GM21381 (cell line): ENCODE measurements at regions not wholly inside any gene's neighbourhood (a gene's known extent, or its start where the extent isn't known, plus 50 kb on each side); places are given as distances from the start of the nearest gene placed in this dataset.
A peak's percentile ranks its signal among the peaks of the same experiment; 100 is the strongest.
"Not testable (repeated sequence)": the region's sequence is repeated elsewhere in the genome, so short reads cannot be mapped to it uniquely, and the experiment has no call there.

Experiments used
- ATAC-seq: cut with Tn5 transposase; IDR thresholded peaks from one replicate; pipeline ENCODE4 v1.9.1; 2021; ENCODE audit warnings: mild to moderate bottlenecking, moderate library complexity; ENCODE audit not compliant: unreplicated experiment

DNA sequence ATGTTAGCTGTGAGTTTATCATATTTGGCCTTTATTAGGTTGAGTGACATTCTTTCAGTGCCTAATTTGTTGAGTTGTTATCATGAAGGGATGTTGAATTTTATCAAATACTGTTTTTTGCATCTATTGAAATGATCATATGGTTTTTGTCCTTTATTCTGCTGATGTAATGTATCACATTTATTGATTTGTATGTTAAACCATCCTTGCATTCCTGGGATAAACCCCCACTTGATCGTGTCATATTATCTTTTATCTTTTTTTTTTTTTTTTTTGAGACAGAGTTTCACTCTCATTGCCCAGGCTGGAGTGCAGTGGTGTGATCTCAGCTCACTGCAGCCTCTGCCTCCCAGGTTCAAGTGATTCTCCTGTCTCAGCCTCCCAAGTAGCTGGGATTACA is 51.9 kb upstream of the MFGE8 start:
- ATAC-seq, result not testable (repeated sequence)

DNA sequence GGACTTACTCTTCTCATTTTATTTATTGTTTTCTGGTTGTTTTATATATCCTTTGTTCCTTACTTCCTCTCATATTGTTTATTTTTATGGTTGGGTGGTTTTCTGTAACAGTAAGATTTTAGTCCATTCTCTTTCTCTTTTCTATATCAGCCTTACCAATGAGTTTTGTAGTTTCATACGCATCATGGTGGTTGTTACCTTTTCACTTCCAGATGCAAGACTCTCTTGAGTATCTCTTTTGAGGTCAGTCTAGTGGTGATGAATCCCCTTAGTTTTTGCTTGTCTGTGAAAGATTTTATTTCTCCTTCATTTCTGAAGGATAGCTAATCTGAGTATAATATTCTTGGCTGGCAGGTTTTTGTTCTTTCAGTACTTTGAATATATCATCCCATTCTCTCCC is 57.1 kb upstream of the MFGE8 start:
- ATAC-seq, result no peak

DNA sequence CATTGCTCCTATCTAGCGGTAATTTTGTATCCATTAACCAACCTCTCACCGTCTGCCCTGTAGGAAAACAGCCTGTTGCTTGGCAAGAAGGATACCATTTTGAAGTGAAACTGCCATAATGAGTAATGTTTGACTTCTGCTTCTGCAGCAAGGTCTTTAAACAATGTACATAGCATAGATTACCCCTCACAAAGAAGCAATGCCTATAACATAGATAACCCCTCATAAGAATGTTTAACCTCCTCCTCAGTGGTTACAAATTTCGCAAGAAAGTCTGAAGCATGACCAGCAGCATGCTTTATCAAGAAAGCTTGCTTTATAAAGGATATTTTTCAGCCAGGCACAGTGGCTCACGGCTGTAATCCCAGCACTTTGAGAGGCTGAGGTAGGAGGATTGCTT is 61.2 kb upstream of the MFGE8 start:
- no peak for ATAC-seq

DNA sequence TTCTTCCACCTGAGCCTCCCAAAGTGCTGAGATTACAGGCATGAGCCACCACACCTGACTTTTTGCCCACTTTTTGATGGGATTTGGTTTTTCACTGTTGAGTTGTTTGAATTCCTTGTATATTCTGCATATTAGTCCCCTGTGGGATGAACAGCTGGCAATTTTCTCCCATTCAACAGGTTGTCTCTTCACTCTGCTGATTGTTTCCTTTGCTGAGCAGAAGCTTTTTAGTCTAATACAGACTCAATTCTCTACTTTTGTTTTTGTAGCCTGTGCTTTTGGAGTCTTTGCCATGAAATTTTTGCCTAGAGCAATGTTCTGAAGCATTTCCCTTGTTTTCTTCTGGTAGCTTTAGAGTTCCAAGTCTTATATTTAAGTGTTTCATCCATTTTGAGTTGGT is 62.7 kb upstream of the MFGE8 start:
- ATAC-seq, result no peak

DNA sequence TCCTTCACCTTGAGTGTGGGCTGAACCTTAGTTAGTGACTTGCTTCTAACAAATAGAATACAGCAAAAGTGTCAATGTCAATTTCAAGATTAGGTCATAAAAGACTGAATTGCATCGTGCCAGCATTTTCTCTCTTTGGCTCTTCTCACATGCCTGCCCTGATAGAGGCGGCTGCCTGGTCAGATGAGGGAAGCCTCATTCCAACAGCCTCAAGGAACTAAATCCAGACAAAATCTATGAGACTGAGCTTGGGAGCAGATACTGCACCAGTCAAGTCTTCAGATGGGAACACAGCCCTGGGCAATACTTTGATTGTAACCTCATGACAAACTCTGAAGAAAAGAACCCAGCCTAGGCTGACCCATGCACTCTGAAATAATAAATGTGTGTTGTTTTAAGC is 63.5 kb upstream of the MFGE8 start:
- ATAC-seq, result no peak

DNA sequence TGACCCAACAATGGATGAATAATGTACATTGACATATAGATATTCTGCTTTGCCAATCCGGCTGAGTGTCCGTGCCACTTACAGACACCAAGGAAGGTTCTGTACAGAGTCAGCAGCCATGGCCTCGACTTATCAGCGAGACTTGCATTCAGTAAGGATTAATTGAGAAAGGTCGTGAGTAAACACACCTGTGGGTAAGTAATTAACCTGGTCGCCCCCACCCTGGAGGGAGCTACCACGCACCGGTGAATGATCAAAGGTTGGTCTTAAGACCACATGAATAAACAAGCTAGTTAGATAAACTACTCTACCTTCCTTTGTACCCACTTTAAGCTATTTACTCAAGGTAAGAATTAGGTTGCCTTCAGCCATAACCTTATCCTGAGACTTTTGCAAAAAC is 66.5 kb upstream of the MFGE8 start:
- no peak for ATAC-seq

DNA sequence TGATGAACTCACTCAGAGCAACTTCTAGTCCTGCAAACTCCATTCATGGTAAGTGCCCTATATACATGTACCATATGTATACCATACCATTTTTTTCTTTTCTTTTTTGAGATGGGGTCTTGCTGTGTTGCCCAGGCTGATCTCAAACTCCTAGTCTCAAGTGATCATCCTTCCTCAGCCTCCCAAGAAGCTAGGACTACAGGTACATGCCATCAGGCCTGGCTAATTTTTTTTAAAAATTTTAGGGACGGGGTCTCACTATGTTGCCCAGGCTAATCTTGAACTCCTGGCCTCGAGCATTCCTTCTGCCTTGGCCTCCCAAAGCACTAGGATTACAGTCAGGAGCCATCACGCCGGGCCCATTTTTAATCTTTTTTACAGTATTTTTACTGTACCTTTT is 67.3 kb upstream of the MFGE8 start:
- no peak for ATAC-seq

DNA sequence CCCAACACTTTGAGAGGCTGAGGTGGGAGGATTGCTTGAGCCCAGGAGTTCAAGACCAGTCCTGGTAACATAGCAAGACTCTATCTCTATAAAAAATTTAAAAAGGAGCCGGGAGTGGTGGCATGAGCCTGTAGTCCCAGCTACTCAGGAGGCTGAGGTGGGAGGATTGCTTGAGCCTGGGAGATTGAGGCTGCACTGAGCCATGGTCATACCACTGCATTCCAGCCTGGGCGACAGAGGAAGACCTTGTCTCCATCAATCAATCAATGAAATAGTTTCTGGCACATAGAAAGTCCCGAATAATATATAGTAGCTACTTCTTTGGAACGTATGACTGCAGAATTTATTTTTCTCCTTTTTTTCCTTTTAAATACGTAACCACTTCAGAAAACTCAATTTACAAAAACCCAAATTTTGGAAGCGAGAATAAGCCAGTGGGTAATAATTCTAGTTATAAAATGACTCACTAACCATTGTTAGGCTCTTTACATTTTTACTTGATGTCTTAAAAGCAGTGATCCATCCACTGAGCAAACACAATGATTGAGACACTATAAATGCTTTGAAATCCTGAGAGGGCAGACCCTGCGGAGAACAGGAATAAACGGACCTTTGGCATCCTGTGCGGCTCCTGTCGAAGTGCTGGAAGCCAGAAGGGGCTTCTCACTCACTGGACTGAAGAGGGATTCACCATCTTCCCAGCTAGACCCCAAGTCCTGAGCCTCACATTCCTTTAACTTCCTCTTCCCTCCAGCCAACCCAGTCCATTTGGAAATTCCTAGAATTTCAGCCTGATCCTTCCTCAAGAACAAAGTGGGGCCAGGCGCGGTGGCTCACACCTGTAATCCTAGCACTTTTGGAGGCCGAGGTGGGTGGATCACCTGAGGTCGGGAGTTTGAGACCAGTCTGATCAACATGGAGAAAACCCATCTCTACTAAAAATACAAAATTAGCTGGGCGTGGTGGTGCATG is 68.4 kb upstream of the MFGE8 start:
- no peak for ATAC-seq

DNA sequence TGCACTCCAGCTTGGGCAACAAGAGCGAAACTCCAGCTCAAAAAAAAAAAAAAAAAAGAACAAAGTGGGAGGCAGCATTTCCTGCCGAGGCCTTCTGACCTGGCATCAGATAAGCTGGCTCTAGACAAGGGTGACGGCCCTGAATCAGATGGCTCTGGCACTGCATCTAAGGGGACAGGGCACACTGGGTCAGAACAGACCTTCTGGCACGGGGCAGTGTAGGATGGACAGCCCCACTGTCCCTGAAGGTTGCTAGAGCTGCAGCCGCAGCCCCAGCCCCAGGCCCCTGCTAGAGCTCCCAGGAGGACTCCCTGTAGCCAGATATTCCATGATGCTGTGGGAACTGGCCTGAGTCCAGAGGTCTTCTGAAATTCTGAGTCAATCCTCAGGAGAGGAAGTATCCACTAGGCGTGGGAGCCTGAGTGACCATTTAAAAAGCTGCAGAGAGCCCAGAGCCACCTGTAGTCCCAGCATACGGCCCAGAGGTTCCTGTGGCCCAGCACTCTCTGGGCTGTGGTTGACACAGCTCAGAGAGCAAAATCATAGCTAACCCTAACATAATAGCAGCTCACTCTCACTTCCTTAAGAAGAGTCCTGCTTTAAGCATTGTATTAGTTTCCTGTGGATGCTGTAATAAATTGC is 69.2 kb upstream of the MFGE8 start:
- peak; percentile 97 for ATAC-seq

DNA sequence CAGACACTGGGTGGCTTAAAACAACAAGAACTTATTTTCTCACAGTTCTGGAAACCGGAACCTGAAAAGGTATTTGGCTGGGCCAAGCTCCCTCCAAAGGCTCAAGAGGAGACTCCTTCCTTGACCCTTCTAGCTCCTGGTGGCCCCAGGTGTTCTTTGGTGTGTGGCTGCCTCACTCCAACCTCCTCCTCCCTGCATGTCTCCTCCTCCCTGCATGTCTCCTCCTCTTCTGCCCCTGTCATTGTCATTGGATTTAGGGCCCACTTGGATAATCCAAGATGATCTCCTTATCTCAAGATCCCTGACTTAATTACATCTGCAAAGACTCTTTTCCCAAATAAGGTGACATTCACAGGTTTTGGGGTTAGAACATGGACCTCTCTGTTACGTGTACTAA is 69.8 kb upstream of the MFGE8 start:
- ATAC-seq, result no peak

DNA sequence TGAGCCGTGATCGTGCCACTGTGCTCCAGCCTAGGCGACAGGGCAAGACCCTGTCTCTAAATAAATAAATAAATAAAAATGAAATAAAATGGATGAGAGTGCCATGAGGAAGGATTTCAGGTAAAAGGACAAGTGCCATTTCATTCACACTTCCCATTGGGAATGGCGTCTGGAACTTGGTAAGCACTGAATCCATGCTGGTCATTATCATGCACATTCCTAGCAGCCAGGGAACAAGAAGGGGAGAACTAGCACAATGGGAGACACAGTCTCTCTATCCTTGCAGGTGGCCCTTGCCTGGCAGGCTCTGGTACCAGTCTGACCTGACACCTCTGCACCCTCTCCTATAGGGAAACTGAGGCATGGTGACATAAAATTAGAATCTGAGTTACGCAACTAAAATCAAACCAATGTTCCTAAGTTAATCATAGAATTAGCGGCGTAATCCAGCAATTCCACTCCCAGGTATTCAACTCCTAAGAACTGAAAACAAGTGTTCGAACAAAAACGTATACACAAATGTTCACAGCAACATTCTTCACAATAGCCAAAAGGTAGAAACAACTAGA is 70.8 kb upstream of the MFGE8 start:
- ATAC-seq, result no peak

DNA sequence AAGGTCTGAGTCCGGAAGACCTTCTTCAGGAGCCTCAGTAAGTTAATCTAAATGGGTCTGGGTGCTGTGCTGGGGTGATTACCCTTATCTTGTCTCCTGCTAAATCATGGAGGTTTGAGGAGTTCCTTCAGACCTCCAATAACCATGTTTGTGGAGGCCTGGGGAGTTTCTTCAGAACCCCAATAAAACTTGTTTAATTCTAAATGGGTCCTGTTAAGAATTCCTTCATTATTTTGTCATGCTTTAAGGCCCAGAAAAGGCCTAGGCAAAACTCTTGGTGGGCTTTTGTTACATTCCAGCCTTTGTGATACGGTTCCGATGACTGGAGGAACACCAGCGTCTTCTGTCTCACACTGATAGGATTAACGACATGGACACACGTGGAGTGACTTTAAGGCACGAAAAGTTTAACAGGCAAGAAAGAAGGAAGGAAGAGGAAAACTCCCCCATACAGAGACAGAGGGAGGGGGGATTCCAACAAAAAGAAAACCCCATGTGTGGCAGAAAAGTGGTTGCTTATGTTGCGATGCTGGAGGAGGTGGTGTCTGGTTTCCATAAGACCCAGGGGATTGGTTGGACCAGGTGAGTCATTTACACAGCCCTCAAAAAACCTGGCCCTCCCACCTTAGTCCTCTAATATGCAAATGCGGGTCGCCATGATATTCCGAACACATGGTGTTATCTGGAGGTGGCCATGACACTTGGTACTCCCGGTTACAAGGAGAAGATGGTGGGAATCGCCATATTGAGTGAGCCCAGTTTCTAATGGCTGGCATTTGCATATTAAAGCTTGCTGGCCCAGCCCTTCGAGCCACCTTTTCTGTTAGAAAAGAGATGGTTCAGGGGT is 72.6 kb upstream of the MFGE8 start:
- ATAC-seq, result no peak

DNA sequence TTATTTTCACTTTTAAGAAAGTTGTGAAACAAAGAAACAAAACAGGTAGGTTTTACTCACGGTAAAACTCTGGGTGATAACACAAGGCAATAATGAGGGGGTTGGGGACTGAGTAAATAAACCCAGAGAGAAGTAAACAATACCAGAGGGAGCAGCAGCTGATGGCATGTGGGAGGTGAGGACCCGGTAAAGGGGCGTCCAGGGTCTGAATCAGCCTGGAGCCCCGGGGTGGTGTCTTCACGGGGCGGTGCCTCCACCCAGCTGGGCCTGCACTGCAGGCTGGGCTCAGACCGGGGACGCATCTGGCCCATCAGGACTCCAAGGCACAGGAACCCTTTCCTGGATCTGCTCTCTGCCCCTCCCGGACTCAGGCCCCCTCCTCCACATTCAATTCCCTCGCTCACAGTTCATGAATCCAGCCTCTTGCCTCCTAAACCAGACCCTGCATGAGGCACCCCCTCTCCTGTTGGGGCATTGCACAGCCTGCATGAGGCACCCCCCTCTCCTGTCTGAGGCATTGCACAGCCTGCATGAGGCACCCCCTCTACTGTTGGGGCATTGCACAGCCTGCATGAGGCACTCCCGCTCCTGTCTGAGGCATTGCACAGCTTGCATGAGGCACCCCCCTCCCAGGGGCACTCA is 73.9 kb upstream of the MFGE8 start:
- ATAC-seq, result no peak

DNA sequence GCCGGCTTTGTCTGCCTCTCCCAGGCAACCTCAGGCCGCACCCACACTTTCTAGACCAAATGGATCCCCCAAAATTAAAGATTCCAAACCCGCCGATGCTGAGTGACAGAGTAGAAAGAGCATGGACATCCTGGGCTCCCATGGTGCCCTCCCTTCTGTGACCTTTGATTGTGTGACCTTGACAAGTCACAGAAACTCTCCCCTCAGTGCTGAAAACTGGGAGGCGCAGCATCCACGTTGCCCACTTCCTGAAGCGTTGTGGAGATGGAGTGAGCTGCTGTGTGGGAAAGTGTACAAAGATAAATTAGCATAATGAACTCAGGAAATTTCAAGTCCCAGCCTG is 74.4 kb upstream of the MFGE8 start:
- ATAC-seq, result no peak

DNA sequence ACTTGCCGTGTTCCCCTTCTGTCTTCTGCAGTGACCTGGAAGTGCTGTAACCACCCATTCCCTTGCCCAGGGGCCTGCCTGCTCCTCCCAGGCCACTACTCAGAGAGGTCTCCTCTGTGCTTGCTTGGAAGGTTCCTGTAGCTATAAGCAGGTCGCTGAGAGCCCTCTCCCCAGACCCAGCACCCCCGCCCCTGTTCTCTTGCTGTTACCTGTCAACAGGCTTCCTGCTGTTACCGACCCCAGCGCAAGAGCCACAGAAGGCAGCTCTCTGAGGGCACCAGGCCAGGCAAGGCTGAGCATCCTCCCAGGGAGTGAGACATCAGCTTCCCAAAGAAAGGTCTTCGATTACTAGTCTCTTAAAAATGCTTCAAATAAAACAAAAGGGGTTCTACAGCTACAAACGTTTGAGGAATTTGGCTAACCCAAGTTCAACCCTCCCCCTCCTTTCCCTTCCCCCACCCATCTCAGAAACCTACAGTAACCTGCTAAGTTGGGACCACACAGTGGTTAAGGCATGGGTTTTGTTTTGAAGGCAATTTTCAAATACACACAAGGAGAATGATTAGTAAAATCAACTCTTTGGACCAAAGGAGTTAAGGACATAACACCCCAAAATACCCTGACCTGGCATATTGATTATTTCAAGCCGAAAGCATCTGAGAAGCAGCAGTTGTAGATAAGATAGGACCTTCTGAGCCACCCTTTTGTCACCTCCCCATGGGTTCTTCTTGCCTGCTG is 74.9 kb upstream of the MFGE8 start:
- ATAC-seq, result no peak

DNA sequence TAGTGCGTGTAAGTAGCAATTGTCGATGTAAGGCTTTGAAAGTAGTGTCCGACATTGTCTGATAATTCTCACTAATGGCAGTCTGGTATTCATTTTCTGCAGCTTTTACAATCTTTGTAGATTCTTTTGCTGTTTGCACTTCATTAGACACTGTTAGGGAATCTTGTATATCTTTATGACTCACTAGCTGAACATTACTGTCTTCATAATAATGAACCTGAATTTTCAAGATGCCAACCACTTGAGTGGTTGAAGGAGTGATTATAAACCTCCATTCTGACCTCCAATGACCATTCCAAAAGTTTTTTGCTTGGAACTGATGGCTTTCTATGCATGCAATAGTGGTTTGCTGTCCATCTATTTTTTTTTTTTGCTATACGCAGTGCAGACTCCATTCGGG is 76.4 kb upstream of the MFGE8 start:
- no peak for ATAC-seq

DNA sequence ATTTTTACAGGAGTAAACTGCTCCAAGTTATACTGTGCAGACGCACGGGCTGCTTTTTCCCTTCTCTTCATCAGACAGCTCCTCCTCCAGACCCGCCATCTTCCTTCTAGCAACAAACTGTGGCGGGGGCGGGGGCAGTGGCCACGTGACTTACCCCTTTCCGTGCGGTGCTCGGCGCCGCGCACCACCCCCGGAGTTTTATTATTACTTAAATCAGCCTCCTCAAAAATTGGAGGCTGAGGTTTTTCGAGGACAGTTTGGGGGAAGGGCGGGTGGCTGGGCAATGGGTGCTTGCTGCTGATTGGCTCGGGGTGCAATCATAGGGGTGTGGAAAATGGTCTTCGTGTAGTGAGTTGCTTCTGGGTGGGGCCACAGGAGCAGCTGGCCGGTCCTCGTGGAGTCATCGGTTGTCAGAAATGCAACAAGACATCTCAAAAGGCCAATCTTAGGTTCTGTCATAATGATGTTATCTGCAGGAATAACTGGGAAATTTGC is 77.1 kb upstream of the MFGE8 start:
- ATAC-seq, result no peak

DNA sequence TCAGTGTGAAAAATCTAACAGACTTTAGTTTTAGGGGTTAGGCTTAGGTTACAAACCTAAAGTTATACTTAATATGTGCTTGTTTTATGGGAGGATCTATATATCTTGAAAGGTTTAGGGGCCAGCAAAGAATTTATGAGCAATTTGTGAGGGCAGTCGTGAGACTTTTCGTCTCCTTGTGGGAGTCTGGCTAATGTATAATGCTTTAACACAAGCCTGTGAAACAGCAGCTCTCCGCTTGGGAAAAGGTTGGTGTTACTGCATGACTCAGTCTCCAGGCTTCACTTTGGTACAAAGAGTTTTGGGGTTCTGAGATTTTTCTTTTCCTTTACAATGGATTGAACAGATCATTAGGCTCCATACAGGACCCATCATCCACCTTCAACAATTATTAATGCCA is 79.0 kb upstream of the MFGE8 start:
- no peak for ATAC-seq

DNA sequence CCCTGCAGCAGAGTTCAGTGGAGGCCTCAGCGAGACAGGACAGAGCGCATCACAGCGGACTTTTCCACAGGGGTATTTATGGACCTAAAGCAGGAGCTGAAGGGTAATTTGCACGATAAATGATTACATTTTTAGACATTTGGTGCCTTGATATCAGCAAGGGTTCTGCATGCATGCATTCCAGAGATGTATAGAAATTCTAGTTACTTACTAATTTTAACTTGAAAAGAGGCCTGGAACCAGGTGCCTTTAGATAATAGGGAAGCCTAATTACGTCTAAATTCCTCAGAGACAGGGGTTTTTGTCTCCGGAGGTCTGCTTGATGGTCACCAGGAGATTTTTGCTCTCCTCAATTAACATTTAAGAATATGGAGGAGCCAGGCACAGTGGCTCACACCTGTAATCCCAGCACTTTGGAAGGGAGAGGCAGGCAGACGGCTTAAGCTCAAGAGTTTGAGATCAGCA is 79.8 kb upstream of the MFGE8 start:
- no peak for ATAC-seq

DNA sequence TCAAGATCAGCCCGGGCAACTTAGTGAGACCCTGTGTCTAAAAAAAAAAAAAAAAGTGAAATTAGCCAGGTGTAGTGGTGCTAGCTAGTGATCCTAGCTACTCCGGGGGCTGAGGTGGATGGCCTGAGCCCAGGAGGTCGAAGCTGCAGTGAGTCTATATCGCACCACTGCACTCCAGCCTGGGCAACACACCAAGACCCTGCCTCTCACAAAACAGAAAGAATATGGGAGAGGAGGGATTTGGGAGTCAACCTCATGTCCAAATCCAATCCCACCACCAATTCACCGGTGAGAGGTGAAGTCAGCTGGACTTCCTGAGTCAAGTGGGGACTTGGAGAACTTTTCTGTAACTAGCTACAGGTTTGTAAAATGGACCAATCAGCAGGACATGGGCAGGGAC is 80.5 kb upstream of the MFGE8 start:
- no peak for ATAC-seq
